HepG2 (cell line): ENCODE measurements at regions not wholly inside any gene's neighbourhood (a gene's known extent, or its start where the extent isn't known, plus 50 kb on each side); places are given as distances from the start of the nearest gene placed in this dataset.

Experiments
- ELF3 ChIP-seq: IDR thresholded peaks from 2 replicates; pipeline ENCODE4 v1.6.1; 2016; ENCODE audit warnings: missing genetic modification reagents, missing compliant biosample characterization
- HNF4A ChIP-seq: sonication (generic); formaldehyde crosslinking; IDR thresholded peaks from 2 replicates; pipeline ENCODE4 v1.4.0; 2020; ENCODE audit warnings: missing genetic modification reagents
- JUND ChIP-seq: sonication (generic); formaldehyde crosslinking; IDR thresholded peaks from 2 replicates; pipeline ENCODE4 v1.8.0; 2022; ENCODE audit warnings: mild to moderate bottlenecking, missing genetic modification reagents
- MED8 ChIP-seq: sonication (generic); formaldehyde crosslinking; IDR thresholded peaks from 2 replicates; pipeline ENCODE4 v1.8.1; 2023; ENCODE audit warnings: mild to moderate bottlenecking, missing genetic modification reagents; ENCODE audit not compliant: insufficient replicate concordance
- PREB ChIP-seq: sonication (generic); formaldehyde crosslinking; IDR thresholded peaks from 2 replicates; pipeline ENCODE4 v1.4.0; 2020; ENCODE audit warnings: missing genetic modification reagents
- RXRB ChIP-seq: IDR thresholded peaks from 2 replicates; pipeline ENCODE4 v1.6.1; 2016; ENCODE audit warnings: borderline replicate concordance, missing genetic modification reagents, missing compliant biosample characterization
- SALL2 ChIP-seq: sonication (generic); formaldehyde crosslinking; IDR thresholded peaks from 2 replicates; pipeline ENCODE4 v1.8.1; 2023; ENCODE audit warnings: mild to moderate bottlenecking, missing genetic modification reagents, inconsistent platforms
- SMAD1 ChIP-seq: sonication (generic); formaldehyde crosslinking; IDR thresholded peaks from 2 replicates; pipeline ENCODE4 v1.4.0; 2020; ENCODE audit warnings: missing genetic modification reagents, low read depth, mild to moderate bottlenecking, borderline replicate concordance
- SMARCC2 ChIP-seq: fragments of 450-650 bp; IDR thresholded peaks from 2 replicates; pipeline ENCODE4 v1.6.1; 2017; ENCODE audit warnings: antibody characterized with exemption, mild to moderate bottlenecking
- SMC3 ChIP-seq: IDR thresholded peaks from 2 replicates; pipeline ENCODE4 v1.6.1; 2011; ENCODE audit warnings: low read length, improper control_type of control experiment
- U2AF1 ChIP-seq: fragments of 200-400 bp; formaldehyde crosslinking; optimal IDR thresholded peaks from 2 replicates; pipeline ENCODE3; 2017; ENCODE audit warnings: mild to moderate bottlenecking, low read depth, low read length
- ZBTB26 ChIP-seq: IDR thresholded peaks from 2 replicates; pipeline ENCODE4 v1.6.1; 2016; ENCODE audit warnings: missing compliant biosample characterization, missing genetic modification reagents, borderline replicate concordance
- ZBTB46 ChIP-seq: sonication (generic); formaldehyde crosslinking; IDR thresholded peaks from 2 replicates; pipeline ENCODE4 v1.4.0; 2020; ENCODE audit warnings: mild to moderate bottlenecking, missing genetic modification reagents, borderline replicate concordance
- ZNF121 ChIP-seq: sonication (generic); formaldehyde crosslinking; IDR thresholded peaks from 2 replicates; pipeline ENCODE4 v1.5.0; 2020; ENCODE audit warnings: mild to moderate bottlenecking, missing genetic modification reagents
- ZNF142 ChIP-seq: sonication (generic); formaldehyde crosslinking; IDR thresholded peaks from 2 replicates; pipeline ENCODE4 v1.4.0; 2020; ENCODE audit warnings: missing genetic modification reagents
- ZNF670 ChIP-seq: sonication (generic); formaldehyde crosslinking; IDR thresholded peaks from 2 replicates; pipeline ENCODE4 v1.8.0; 2022; ENCODE audit warnings: mild to moderate bottlenecking, missing genetic modification reagents, borderline replicate concordance
- ZNF672 ChIP-seq: sonication (generic); formaldehyde crosslinking; IDR thresholded peaks from 2 replicates; pipeline ENCODE4 v1.8.1; 2022; ENCODE audit warnings: missing genetic modification reagents
- ZSCAN25 ChIP-seq: sonication (generic); formaldehyde crosslinking; IDR thresholded peaks from 2 replicates; pipeline ENCODE4 v1.8.0; 2022; ENCODE audit warnings: mild to moderate bottlenecking, missing genetic modification reagents
- TF ChIP-seq, protein P1 (sequence below): sonication (generic); formaldehyde crosslinking; IDR thresholded peaks from 2 replicates; pipeline ENCODE4 v1.5.1; 2020; ENCODE audit warnings: missing genetic modification reagents, mild to moderate bottlenecking, borderline replicate concordance

GRCh38 chr13:73765651-73766384, 368.4 kb downstream of the KLF12 start (continued):
- TF ChIP-seq PREB (CRISPR knock-in tag) (no peak), U2AF1 (no peak), ZSCAN25 (CRISPR knock-in tag) (no peak), RXRB (CRISPR knock-in tag) (peak; percentile 30; the same call in 1 of the 2 replicates), MED8 (CRISPR knock-in tag) (no peak), ZBTB46 (CRISPR knock-in tag) (no peak), ZNF670 (CRISPR knock-in tag) (no peak; the same call in 1 of the 2 replicates), ZNF672 (CRISPR knock-in tag) (no peak), SMC3 (no peak), ZBTB26 (CRISPR knock-in tag) (no peak), JUND (CRISPR knock-in tag) (no peak), SMARCC2 (no peak), SALL2 (CRISPR knock-in tag) (no peak), ZNF121 (CRISPR knock-in tag) (no peak), HNF4A (CRISPR knock-in tag) (peak; percentile 62), ZNF142 (no peak), SMAD1 (CRISPR knock-in tag) (no peak), ELF3 (CRISPR knock-in tag) (0 out of 2 replicates have a peak, but pooled peaks have one; percentile 35)
- TF ChIP-seq, protein P1, sequence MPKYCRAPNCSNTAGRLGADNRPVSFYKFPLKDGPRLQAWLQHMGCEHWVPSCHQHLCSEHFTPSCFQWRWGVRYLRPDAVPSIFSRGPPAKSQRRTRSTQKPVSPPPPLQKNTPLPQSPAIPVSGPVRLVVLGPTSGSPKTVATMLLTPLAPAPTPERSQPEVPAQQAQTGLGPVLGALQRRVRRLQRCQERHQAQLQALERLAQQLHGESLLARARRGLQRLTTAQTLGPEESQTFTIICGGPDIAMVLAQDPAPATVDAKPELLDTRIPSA (CRISPR knock-in tag) = no peak
